Epithelial cell of esophagus (primary cell): ENCODE measurements at regions not wholly inside any gene's neighbourhood (a gene's known extent, or its start where the extent isn't known, plus 50 kb on each side); places are given as distances from the start of the nearest gene placed in this dataset.

Source experiments
- DNase-seq: peaks from one replicate; pipeline ENCODE4 v3.0.0; 2010; ENCODE audit warnings: low read depth
- H3K4me3 ChIP-seq: 2 replicates; pipeline ENCODE4 v1.5.1; 2011; ENCODE audit warnings: mild to moderate bottlenecking, low read length, control low read depth
- TF ChIP-seq, protein P1 (sequence below): IDR thresholded peaks from 2 replicates; pipeline ENCODE4 v1.5.1; 2011; ENCODE audit warnings: low read depth, mild to moderate bottlenecking, low read length, control low read depth, inconsistent platforms; ENCODE audit not compliant: insufficient read depth; ENCODE audit errors: missing control alignments

GRCh38 chr4:181728305-181728966 lies 514.8 kb upstream of the TENM3 start:
- TF ChIP-seq, protein P1, sequence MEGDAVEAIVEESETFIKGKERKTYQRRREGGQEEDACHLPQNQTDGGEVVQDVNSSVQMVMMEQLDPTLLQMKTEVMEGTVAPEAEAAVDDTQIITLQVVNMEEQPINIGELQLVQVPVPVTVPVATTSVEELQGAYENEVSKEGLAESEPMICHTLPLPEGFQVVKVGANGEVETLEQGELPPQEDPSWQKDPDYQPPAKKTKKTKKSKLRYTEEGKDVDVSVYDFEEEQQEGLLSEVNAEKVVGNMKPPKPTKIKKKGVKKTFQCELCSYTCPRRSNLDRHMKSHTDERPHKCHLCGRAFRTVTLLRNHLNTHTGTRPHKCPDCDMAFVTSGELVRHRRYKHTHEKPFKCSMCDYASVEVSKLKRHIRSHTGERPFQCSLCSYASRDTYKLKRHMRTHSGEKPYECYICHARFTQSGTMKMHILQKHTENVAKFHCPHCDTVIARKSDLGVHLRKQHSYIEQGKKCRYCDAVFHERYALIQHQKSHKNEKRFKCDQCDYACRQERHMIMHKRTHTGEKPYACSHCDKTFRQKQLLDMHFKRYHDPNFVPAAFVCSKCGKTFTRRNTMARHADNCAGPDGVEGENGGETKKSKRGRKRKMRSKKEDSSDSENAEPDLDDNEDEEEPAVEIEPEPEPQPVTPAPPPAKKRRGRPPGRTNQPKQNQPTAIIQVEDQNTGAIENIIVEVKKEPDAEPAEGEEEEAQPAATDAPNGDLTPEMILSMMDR, result no peak

DNA sequence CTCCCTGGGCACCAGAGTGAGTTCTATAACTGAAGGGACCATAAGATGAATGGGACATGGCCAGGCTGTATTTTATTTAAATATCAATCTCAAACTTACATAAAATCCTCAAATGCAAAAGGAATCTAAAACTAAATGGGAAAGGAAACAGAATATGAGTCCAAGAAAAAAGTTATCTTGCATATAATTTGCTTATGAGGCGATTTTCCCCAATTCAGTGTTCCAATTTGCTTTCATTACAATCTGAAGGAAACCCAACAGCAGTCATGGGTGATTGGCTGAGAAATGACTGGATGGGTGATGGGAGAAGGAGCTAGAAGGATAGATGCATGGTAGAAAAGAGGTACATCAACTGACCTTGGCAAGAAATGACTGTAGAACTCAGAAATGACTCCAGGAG lies 511.3 kb upstream of the TENM3 start:
- TF ChIP-seq, protein P1, result no peak
- no peak overlapping the region for H3K4me3 ChIP-seq
- DNase-seq, result no peak

More at GRCh38 chr4:181728305-181728966, 514.8 kb upstream of the TENM3 start:
- peak; percentile 43 for DNase-seq
- no peak overlapping the region for H3K4me3 ChIP-seq

DNA sequence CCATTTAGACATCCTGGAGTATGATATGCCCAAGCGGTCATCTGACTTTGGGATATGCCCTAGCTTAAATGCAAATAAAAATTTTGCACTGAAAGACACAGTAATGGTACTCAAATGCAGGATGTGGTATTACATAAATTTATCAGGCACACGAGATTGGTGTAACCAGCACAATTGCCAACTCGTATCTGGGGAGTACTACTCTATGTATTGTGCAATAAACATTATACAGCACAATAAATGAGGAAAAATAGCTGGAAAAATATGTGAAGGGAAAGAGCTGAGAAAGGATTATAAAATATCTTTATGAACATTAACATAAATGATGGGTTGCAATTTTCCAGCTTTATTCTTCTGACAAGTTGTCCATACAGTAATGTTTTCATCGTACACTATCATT lies 505.5 kb upstream of the TENM3 start:
- TF ChIP-seq, protein P1, result no peak
- DNase-seq, result no peak

DNA sequence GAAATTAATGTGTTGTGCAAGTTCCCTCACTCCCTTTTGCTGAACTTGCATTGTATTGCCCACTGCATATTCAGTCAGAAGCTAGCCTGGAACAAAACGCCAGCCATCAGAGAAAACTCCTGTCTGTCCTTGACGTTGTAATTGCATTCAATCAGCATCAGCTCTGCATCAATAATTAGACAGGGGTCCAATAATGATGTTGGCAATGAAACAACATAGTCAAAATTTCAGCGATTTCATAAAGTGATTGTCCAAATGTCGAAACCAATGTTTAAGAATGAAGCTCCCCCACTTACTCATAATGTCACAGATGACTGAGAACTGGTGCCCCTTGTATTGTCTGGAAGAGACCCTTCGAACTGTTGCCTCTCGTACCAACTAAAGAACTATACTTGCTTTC lies 504.2 kb upstream of the TENM3 start:
- TF ChIP-seq, protein P1, result no peak
- DNase-seq, result no peak
- H3K4me3 ChIP-seq, result no peak overlapping the region

More for the DNA sequence above, 505.5 kb upstream of the TENM3 start:
- no peak overlapping the region for H3K4me3 ChIP-seq

GRCh38 chr4:181741513-181741912 lies 501.7 kb upstream of the TENM3 start:
- DNase-seq, result no peak
- no peak overlapping the region for H3K4me3 ChIP-seq
- TF ChIP-seq, protein P1, result no peak

- TF ChIP-seq, protein P1, result no peak
- DNase-seq, result no peak
- H3K4me3 ChIP-seq, result no peak overlapping the region
These were observed 497.1 kb upstream of the TENM3 start for GRCh38 chr4:181745933-181746625.

DNA sequence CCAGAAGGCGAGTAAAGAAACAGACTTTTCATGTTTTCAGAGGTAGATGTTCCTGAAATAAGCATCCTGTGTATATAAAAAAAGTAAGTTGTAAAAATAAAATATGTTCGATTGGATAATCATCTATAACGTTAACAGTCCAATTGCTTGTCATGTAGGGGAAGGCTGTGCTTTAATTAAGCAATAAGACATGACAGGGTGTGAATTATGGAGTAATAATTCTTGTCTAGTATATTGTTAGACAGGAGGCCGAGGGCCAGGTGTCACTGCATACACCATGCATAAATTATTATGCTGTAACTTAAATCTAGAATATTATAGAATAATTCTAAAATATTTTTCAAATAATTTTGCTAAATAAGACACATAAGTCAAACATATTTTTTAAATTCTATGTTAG lies 494.6 kb upstream of the TENM3 start:
- TF ChIP-seq, protein P1, result no peak
- DNase-seq, result no peak
- H3K4me3 ChIP-seq, result no peak overlapping the region
